H4 (cell line): ENCODE measurements at regions not wholly inside any gene's neighbourhood (a gene's known extent, or its start where the extent isn't known, plus 50 kb on each side); places are given as distances from the start of the nearest gene placed in this dataset.

Source experiments
- DNase-seq: peaks from one replicate; pipeline ENCODE4 v3.0.0-alpha.2; 2015; ENCODE audit warnings: low spot score

- DNase-seq = no peak
These were observed 324.6 kb downstream of the CAAP1 start for GRCh38 chr9:26567976-26568375.

DNA sequence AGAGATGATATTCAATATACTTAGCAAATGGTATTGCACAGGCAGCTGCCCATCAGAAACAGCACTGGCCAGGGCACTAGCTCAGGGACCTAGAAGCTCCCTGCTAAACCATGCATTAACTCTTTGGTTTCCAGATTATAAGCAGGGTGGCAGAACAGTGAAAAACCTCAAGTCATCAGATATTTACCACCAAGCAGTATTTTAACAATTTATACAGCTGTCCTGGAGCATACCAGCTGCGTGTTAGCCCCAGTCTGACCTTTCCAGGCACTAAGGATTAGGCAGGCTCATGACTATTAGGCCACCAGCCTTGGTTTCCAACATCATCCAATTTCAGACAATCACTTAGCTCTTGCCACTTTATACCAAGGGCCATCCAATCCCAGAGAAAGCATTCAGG is 326.5 kb downstream of the CAAP1 start:
- DNase-seq = no peak

- DNase-seq = no peak
These were observed 327.5 kb downstream of the CAAP1 start for GRCh38 chr9:26565118-26565517.

DNA sequence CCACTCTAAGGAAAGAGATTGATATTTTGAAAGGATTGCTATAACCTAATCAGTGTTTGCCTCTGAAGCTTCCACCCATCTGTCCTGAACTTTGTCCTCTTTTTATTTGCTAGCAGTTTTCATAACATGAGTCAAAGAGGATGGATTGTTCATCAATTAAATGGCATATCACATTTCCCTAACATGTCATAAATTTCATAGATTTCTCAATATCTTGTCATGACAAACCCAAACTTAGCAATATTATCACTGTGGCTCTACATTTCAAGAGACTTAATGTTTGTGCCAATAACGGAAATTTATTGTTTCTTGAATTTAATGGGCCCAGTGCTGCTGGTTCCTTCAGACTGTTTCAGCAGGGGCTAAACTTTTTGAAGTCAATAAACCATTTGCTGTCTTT is 330.3 kb downstream of the CAAP1 start:
- DNase-seq = no peak

GRCh38 chr9:26561928-26562327 is 330.7 kb downstream of the CAAP1 start:
- no peak for DNase-seq

GRCh38 chr9:26559506-26559905 is 333.1 kb downstream of the CAAP1 start:
- DNase-seq = no peak

GRCh38 chr9:26551971-26552370 is 340.6 kb downstream of the CAAP1 start:
- DNase-seq = no peak

DNA sequence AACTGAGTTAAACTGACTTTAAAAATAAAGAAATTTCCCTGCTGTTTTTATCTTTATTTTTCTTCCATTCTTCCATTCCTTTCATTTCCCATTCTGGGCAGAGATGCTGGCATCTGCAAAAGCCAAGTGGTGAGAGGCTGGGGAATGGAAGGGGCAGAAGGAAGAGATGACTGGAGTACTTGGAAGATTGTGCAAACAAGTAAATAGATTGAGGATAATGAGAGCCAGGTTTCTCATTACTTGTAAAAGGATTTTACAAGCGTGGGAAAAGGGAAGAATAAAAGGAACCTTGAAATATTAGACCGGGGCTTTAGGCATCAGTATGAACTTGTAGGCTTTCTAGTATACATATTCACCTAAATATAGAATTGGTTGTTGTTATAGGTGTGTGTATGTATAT is 341.2 kb downstream of the CAAP1 start:
- no peak for DNase-seq

GRCh38 chr9:26548781-26549290 is 343.8 kb downstream of the CAAP1 start:
- DNase-seq = no peak

- no peak for DNase-seq
These were observed 352.6 kb downstream of the CAAP1 start for GRCh38 chr9:26539867-26540493.

- DNase-seq = no peak
These were observed 355.4 kb downstream of the CAAP1 start for GRCh38 chr9:26537211-26537610.

GRCh38 chr9:26535151-26535550 is 357.5 kb downstream of the CAAP1 start:
- DNase-seq = no peak

DNA sequence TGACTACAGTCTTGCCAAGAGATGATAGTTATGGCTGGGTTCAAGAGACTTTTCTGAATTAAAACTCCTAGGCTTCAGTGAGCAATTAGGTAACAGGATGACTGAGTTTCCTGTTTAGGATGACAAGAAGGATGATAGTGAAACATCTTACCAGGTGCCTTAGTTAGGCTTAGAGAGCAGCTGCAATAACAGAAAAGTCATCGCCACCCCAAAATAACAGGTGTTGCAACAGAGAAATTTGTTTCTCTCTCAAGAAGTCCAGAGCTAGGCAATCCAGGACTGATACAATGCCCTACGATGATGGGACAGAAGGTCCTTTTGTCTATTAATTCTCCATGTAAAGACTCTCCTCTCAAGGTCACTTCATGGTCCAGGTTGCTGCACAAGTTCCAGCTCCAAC is 361.8 kb downstream of the CAAP1 start:
- no peak for DNase-seq

DNA sequence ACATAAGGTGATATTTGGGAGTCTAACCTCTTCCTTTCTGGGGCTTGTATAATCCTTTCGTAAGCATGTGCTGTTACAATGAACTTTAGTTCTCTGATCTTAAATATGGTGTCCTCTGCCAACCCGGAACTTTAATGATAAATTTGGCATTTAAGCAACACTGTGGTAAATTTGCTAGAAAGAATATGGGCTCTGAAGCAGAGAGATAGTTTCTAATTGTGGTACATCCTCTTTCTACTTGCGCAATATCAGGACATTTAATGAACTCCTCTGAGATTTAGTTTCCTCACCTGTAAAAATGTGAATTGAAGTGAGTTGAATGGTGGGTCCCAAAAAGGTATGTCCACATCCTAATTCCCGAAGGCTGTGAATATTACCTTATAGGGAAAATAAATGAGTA is 364.7 kb downstream of the CAAP1 start:
- DNase-seq = no peak

DNA sequence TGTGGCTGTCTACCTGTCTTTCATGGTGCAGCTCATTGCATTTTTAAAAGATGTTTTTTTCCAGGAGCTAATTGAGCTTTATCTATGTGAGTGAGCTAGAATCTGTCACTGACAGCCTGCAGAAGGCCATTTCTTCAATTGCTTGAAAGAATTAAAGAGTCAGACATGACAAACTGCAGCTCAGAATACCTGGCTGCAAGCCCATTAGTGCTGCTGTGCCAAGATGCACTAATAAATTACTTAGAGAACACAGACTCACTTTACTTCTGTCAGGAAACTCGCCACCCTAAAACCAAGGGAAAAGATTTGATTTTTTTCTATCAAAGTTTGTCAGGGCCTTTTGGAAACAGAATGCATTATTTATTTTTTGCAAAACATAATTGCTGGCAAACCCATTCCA is 368.3 kb downstream of the CAAP1 start:
- no peak for DNase-seq

DNA sequence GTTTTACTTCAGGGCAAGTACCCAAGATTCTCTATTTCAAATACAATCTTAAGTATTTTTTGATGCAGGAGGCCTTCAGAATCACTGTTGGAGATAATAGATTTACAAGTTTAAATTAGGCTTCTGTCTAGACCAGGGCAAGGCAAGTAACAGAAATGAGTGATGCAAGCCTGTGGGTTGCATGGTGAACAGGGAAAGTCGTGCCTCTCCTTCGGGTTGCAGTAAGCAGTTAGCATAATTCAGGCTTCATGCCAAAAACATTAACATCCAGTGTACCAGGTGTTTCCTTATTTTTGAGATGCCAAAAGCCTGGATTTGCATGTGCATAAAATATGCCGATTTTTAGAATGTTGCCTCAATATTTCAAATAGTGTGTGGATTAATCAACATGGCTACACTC is 369.0 kb downstream of the CAAP1 start:
- no peak for DNase-seq

DNA sequence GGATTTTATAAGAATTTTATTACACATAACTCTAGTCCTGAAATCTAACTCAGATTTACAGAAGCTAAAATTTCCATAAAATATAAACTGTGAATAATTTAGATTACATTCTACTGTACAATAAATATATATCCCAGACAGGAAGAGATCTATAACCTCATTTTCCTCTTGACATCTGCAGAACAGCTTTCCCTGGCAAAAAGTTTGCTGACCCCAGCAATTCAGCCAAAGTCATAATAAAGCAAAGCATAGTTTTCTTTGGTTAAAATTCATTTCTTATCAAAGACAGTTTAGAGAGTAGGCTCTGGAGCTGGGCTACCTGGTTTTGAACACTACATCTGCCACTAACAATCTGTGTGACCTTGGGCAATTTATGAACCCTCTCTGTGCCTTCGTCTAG is 372.5 kb downstream of the CAAP1 start:
- no peak for DNase-seq

DNA sequence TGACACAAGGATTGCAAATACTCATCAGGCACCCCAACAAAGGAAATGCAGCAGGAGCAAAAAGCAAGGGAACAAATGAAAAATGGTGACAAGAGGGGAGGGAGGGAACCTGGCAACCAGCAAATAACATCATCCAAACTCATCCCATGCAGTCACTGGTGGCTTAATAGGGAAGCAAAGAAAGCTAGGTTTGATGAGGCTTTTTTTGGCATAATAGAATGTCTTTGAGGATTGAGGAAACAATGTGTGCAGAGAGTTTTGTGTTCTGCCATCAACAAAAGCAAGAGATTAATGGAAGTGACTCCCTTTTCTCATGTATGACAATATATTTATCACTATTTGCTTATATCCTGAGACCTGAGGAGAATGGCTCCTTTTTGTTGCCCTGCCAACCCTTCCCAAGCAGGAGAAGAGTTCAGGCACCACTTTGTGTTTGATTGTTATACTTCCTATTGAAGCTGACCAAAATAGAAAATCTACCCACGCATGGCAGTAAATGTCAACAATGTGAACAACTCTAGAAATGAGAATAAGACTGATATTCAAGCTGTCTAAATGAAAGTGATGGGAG is 375.7 kb downstream of the CAAP1 start:
- DNase-seq = no peak

- no peak for DNase-seq
These were observed 378.9 kb downstream of the CAAP1 start for GRCh38 chr9:26513730-26514129.

DNA sequence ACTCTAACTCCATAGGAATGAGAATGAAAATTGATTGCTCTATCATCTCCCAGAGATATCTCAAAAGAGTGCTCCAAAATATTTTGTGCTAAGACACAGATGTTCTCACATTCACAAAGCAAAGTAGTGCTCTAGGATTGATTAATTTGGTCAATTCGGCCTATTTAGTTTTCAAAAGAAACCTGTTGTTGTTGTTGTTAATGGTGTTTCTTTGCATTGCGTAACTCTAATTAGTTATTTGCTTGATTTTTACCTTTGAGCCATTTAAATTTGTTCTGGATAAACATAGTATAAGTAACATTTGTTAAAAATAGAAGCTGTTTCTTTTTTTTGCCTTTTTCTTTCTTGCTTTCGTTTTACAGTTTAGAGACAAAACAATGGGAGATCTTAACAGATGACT is 382.5 kb downstream of the CAAP1 start:
- DNase-seq = no peak

- no peak for DNase-seq
These were observed 383.7 kb downstream of the CAAP1 start for GRCh38 chr9:26508897-26509296.

DNA sequence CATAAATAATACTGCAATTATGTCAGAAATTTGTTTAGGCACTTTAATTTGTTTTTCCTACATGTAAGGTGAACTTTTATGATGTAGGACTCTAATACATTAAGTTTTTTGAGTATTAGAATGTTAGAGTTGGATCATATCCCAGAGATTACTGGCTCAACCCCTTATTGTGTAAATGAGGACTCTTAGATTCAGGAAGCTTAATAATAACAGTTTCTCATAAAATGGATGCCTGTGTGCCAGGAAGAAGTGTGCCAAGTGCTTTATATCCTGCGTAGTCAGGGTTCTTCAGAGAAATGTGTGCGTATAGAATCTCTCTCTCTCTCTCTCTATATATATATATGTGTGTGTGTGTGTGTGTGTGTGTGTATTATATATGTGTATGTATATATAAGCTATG is 388.5 kb downstream of the CAAP1 start:
- DNase-seq = no peak

DNA sequence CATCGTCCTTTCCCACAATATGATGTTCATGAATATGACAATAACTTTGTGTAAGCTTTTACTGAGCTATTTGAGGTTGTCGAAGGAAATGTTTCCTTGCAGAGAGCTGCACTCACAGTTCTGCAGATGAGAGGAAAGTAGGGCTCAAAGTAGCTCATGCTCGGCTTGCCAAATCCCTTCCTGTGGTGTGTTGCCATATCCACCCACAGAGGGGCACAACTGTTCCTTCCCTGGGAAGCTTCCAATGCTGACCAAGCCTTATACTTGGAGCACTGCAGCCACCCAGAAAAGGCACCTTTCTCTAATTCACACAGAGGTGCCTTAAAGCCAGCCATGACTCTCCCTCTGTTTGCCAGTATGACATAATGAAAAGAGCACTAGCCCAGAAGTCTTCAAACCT is 390.3 kb downstream of the CAAP1 start:
- DNase-seq = no peak

DNA sequence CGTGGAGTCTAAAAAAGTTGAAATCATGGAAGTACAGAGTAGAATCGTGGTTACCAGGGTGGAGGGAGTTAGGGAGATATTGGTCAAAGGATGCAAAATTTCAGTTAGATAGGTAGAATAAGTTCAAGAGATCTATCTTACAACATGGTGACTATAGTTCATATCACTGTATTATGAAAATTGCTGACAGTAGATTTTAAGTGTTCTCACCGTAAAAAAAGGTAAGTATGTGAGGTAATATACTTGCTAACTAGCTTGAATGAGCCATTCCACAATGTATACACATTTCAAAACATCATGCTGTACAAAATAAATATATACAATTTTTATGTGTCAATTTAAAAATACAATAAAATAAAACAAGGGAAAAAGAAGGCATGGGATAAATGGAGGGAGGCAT is 392.1 kb downstream of the CAAP1 start:
- DNase-seq = no peak
